ENCODE measurements at regions not wholly inside any gene's neighbourhood (a gene's known extent, or its start where the extent isn't known, plus 50 kb on each side); places are given as distances from the start of the nearest gene placed in this dataset.

- no peaks in the 10 kb centered on the region for H3K4me1 ChIP-seq (ENCODE audit: control insufficient read depth in 4 of 4, insufficient read depth in 4 of 4, low read length in 3 of 4)
- no peak overlapping the region for H3K9ac ChIP-seq (ENCODE audit: low read depth in 1 of 2, low read length in 2 of 2)
- no peak overlapping the region for H3K4me3 ChIP-seq (ENCODE audit: low read depth in 1 of 3, low read length in 3 of 3)
- TF ChIP-seq YY1 (IDR thresholded peaks at IDR 0.05) (no peak), CTCF (IDR thresholded peaks at IDR 0.05; ENCODE audit: low read depth, low read length, missing input control) (no peak), GABPA (IDR thresholded peaks at IDR 0.05 in 1 of 2, conservative IDR thresholded peaks at IDR 0.05 in 1 of 2) (no peak), HNF4A (conservative IDR thresholded peaks at IDR 0.05) (no peak), EGR1 (IDR thresholded peaks at IDR 0.05; ENCODE audit: low read depth in 2 of 2) (no peak), JUND (IDR thresholded peaks at IDR 0.05) (no peak), RAD21 (IDR thresholded peaks at IDR 0.05) (no peak), SP1 (IDR thresholded peaks at IDR 0.05) (no peak), REST (IDR thresholded peaks at IDR 0.05) (no peak), TAF1 (conservative IDR thresholded peaks at IDR 0.05) (no peak), NR2F2 (IDR thresholded peaks at IDR 0.05) (no peak), FOXA1 (IDR thresholded peaks at IDR 0.05) (no peak), HNF4G (IDR thresholded peaks at IDR 0.05) (no peak), RXRA (IDR thresholded peaks at IDR 0.05) (no peak), FOXA2 (IDR thresholded peaks at IDR 0.05) (no peak)
- H3K36me3 ChIP-seq (ENCODE audit: control insufficient read depth in 4 of 4, insufficient read depth in 3 of 4, low read depth in 1 of 4, low read length in 3 of 4): no peaks in the 10 kb centered on the region
- H3K9me3 ChIP-seq (ENCODE audit: control insufficient read depth in 4 of 4, low read length in 3 of 4): no peaks in the 10 kb centered on the region
- no peak for DNase-seq (ENCODE audit: low spot score)
- 90% methylated on average over 5 of the region's 5 CpGs for WGBS
- H3K27ac ChIP-seq (ENCODE audit: low read depth in 1 of 2, low read length in 2 of 2): no peak overlapping the region
- no peaks in the 10 kb centered on the region for H3K27me3 ChIP-seq (ENCODE audit: control insufficient read depth in 4 of 4, insufficient read depth in 4 of 4, low read length in 3 of 4)
These were observed 308.7 kb downstream of the ATP23 start for GRCh38 chr12:58250077-58250476.

- Histone ChIP-seq H3K27me3 (ENCODE audit: control insufficient read depth in 4 of 4, insufficient read depth in 4 of 4, low read length in 3 of 4) (no peaks in the 10 kb centered on the region), H3K27ac (ENCODE audit: low read depth in 1 of 2, low read length in 2 of 2) (no peak overlapping the region), H3K9ac (ENCODE audit: low read depth in 1 of 2, low read length in 2 of 2) (no peak overlapping the region), H3K4me3 (ENCODE audit: low read depth in 1 of 3, low read length in 3 of 3) (no peak overlapping the region), H3K9me3 (ENCODE audit: control insufficient read depth in 4 of 4, low read length in 3 of 4) (no peaks in the 10 kb centered on the region), H3K36me3 (ENCODE audit: control insufficient read depth in 4 of 4, insufficient read depth in 3 of 4, low read depth in 1 of 4, low read length in 3 of 4) (no peaks in the 10 kb centered on the region), H3K4me1 (ENCODE audit: control insufficient read depth in 4 of 4, insufficient read depth in 4 of 4, low read length in 3 of 4) (no peaks in the 10 kb centered on the region)
- WGBS: 73% methylated on average over 2 of the region's 2 CpGs
- no peak for TF ChIP-seq HNF4A (conservative IDR thresholded peaks at IDR 0.05)
- TF ChIP-seq FOXA1 (IDR thresholded peaks at IDR 0.05): no peak
- TF ChIP-seq RXRA (IDR thresholded peaks at IDR 0.05): no peak
- no peak for TF ChIP-seq HNF4G (IDR thresholded peaks at IDR 0.05)
- TF ChIP-seq MAX (IDR thresholded peaks at IDR 0.05): no peak
- TF ChIP-seq YY1 (IDR thresholded peaks at IDR 0.05): no peak
- TF ChIP-seq NR2F2 (IDR thresholded peaks at IDR 0.05): no peak
- no peak for TF ChIP-seq JUND (IDR thresholded peaks at IDR 0.05)
- no peak for DNase-seq (ENCODE audit: low spot score)
These were observed 311.5 kb downstream of the ATP23 start for GRCh38 chr12:58252914-58253313.

All from liver (tissue), 8 donors.